Activated CD8-positive, alpha-beta memory T cell treated with anti-CD3 and anti-CD28 coated beads, Interleukin-2, amount 50 U/mL, for 24 hours (primary cell): ENCODE measurements at regions not wholly inside any gene's neighbourhood (a gene's known extent, or its start where the extent isn't known, plus 50 kb on each side); places are given as distances from the start of the nearest gene placed in this dataset.
"Not testable (repeated sequence)": the region's sequence is repeated elsewhere in the genome, so short reads cannot be mapped to it uniquely, and the experiment has no call there.

ENCODE experiments used
- DNase-seq: peaks from one replicate; pipeline ENCODE4 v3.0.0-alpha.2; 2020; ENCODE audit errors: extremely low read depth

DNA sequence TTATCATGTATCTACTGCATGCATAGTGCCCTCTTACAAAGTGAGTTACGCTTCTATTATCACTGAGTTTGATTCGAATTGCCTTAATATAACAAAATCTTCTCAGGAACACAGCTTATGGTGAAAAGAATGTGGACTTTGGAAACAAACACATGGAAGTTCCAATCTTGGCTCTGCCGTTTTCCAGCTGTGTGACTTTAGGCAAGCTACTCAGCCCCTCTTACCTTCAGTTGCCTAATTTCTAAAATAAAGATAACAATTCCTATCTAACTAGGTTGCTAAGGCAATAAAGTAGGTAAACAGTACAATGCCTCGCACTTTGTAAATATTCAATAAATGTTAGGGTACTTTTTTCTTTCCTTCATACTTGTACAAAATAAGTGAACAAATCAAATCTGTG lies 104.0 kb upstream of the GRIA3 start:
- DNase-seq = no peak

DNA sequence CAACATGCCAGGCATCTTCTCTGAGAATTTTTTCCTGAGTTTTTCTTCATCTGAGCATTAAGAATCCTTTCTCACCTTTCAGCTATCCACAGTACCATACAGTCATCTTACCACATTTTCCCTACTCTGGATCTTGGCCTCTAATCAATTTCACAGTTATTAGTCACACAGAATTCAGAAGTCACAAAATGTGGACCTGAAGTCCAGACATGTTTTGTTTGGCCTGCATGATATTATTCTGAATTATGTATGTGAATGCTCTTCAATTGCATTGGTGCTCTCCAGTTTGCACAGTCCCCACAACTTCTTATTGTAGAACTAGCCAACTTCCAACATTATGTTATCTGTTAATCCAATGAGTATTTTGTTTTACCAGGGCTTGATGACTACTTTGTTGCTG lies 102.3 kb upstream of the GRIA3 start:
- DNase-seq = no peak

DNA sequence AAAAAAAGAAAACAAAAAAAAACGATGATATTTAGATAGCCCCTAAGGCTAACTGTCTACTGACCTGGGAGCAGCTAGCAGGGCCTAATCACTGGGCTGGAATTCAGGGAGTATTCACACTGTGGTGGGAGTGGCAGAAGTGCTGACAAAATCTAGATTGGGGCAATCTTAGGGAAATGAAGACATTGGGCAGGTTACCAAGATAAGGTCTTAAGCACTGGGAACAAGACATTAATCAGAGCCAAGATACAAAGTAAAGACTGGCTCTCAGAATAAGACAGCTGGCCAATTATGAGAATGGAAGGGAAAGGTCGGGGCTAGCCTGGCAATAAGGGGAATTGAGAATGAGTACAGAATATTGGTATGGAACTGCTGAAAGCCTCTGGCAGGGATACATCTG lies 100.2 kb upstream of the GRIA3 start:
- no peak for DNase-seq

DNA sequence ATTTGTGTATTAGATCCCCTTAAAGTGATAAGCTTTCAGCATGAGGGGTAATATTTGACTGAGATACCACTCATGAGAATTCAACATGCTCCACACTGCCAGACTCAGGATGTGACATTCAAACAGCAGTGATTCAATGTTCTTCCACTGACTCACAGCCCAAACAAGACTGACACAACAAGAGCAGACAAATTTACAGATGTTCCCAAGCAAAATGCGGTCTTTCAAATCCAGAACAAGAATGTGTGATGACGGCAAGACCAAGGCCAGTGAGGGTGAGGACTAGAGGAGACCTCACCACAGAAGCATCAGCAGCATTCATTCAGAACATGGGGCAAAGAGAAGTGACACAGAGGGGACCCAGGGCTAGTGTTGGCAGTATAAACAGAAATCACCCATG lies 99.3 kb upstream of the GRIA3 start:
- DNase-seq = no peak

DNA sequence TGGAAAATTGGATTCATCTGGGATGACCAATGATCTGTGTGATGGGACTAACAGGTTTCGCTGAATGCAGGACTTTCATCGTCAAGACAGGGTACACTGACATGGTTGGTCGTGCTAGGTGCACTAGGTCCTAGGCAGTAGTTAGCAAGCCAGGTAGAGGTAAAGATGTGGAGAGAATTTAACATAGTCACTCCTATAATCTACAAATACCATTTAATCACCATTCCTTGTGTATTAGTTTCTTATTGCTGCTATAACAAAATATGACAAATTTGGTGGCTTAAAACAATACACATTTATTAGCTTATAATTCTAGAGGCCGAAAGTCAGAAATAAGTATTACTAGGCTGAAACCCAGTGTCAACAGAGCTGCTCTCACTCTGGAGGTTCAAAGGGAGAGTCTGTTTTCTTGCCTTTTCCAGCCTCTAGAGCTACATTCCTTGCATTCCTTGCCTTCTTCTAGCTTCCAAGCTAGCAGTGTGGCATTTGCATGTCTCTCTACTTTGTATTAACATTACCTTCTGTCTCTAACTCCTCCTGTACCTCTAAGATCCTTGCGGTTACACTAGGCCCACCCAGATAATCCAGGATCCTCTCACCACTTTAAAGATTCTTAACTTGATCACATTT lies 98.7 kb upstream of the GRIA3 start:
- no peak for DNase-seq

DNA sequence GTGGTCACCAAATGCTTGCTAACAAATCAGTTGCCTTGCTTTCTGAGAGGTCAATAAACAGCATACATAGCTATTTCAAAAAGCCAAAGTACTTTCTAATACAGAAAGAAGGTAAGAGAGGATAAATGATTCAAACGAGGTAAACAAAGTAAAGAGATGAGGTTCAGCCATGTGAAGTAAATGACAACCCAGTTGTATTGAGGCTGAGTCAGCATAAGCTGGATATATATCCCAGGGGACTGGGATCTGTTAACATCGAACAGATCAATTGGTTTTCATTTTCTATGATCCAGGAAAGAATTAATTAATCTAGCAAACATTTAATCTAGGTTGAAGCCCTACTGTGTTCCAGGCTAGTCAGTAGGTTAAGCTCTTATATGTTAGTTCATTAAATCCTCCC lies 97.3 kb upstream of the GRIA3 start:
- no peak for DNase-seq

DNA sequence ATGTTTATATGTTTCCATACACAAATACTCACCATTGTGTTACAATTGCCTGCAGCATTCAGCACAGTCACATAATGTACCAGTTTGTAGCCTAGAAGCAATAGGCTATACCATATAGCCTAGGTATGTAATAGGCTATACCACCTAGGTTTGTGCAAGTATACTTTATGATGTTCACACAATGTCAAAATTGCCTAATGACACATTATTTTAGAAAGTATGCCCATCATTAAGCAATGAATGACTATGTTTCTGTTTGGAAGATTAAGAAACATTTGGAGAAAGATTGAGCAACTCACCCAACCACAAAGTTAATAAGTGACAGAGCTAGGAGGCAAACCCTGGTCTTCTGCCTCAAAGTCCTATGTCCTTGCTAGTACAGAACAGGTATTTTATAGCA lies 96.8 kb upstream of the GRIA3 start:
- no peak for DNase-seq

DNA sequence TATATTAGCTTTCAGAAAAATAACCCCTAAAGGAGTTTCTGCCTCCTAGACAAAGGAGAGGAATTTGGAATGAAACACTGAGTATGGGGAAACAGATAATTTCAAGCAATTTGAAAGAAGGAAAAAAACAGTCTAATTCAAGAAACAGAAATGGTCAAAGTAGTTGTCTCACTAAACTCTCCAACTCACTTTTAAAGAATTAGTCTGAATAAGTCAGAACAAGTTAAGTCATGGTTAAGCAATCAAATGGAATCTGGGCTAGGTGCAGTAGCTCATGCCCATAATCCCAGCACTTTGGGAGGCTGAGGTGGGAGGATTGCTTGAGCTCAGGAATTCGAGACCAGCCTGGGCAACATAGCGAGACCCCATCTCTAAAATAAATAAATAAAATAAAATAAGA lies 95.7 kb upstream of the GRIA3 start:
- DNase-seq = no peak

DNA sequence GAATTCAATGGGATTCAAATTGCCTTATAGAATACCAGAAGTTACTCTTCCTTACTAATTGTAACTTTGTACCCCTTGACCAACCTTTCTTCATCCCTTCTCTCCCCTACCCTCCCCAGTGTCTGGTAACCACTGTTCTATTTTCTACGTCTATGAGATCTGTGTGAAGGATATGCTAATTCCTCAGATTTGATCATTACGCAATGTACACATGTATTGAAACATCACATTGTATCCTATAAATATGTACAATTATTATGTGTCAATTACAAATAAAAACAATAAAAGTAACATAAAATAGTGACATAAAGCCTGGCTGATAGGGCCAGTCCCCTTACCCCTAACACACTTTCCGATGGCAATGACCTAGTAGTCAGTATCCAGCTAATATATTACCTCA lies 95.1 kb upstream of the GRIA3 start:
- no peak for DNase-seq

DNA sequence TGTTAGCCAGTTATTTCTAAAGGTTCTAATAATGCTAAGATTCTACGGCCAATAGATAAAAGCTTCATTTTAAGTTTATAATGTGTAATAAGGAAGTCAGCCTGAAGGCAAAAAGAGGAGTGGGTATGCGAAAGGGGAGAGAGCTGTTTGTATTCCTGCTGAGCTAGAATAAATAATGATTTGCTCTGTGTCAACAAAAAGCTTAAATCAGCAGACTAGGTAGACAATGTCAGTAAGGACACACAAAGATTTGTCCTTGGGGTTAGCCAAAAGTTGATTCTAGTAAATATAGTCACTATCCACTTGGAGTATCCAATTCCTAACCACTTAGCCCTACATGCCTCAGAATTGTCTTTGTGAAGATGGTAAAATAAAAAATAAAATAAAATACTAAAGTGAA lies 90.3 kb upstream of the GRIA3 start:
- DNase-seq = no peak

DNA sequence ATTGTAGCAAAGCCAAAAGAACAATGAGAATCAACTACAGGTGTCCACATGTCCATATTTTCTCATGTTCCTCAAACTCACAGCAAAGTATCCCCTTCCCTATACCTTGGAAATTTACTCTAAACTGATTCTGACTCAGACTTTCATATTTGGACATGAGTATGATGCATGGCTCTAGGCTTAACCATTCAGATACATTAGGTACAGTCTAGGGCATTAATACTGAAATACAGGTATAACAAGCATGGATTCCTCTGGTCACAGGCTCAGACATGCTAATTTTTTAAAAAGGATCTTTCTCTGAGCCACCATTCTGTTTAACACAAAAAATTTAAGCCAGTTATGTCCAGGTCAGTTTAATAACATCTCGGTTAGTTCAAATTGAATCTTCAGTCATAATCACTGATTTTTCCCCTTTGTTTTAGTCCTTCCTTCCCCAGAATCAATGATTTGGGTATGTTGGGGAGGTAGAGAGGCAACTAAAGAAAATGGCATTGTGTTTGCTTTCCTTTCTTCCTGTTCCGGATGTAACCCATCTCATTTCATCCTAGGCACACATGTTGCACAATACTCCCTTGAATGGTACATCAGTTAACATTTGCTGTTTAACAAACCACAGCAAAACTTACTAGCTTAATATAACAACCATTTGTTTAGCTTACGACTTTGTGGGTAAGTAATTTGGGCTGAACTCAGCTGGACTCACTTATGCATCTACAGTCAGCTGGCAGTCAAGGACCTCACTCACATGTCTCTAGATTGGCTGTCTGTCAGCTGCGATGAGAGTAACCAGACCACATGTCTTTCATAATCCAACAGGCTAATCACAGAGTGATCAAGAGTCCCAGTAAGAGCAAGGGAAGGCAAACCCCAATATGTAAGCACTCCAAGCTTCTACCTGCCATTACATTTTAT lies 75.3 kb upstream of the GRIA3 start:
- no peak for DNase-seq

DNA sequence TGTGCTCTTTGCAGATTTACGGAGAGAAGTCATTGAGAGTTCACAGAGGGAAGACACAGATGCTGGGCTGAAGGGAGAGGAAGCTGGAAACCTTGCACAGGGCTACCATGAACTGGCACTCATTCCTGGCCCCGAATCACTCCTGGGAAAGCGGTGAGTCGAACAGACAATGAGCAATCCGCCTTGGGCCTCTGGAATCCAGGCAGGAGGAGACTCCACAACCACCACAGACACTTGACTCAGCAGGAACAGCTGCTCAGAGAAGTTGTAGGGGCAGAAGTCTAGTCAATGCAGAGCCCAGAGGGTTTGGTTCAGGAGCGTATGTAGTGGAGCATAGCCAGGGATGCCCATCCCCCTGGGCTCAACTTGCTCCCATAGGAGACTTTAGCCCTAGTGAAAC lies 62.8 kb upstream of the GRIA3 start:
- no peak for DNase-seq

DNA sequence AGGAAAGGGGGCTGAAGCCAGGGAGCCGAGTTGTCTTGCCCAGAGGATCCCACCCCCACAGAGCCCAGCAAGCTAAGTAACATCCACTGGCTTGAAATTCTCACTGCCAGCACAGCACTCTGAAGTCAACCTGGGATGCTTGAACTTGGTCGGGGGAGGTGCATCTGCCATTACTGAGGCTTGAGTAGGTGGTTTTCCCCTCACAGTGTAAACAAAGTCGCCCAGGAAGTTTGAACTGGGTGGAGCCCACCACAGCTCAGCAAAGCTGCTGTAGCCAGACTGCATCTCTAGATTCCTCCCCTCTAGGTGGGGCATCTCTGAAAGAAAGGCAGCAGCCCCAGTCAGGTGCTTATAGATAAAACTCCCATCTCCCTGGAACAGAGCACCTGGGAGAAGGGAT lies 54.3 kb upstream of the GRIA3 start:
- not testable (repeated sequence) for DNase-seq
